ENCODE measurements at regions not wholly inside any gene's neighbourhood (a gene's known extent, or its start where the extent isn't known, plus 50 kb on each side); places are given as distances from the start of the nearest gene placed in this dataset.

DNA sequence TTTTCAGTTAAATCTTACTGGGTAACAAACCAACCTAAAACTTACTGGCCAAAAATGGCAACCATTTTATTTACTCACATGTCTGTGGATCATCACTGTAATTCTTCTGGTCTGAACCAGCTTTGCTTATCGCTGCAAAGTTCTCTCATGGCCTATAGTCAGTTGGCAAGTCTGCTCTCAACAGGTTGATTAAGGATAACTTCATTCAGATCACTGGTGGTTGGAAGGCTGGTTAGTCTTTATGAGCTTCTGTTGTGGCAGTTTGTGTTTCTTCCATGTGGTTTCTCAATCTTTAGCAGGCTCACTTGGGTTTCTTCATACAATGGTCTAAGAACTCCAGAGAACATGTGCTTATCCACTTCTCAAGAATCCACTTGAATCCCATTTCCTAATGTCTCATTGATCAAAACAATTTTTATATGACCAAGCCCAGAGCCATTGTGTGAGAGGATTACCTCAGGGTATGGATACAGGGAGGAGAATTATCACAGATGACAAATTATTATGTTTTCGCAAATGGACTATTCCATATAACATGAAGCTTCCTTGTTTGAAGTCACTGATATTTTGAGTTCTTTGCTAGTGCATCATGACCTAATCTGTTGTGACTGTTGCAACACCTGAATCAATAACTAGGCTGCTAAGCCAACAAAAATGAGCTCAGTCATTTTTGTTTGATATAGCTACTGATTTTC lies 155.4 kb upstream of the BMP2 start:
- no peak for DNase-seq

DNA sequence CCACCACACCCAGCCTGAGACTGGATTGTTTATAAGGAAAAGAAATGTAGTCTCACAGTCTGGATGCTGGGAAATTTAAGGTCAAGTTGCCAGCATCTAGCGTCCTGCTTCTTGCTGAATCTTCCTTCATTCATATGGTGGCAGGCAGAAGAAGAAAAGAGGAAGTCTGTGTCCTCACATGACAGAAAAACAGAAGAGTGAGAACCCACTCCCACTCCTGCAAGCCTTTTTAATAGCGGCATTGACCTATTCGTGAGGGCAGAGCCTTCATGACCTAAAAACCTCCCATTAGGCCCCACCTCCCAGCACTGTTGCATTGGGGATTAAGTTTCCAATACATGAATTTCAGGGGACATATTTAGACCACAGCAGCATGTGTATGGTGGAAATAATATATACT lies 160.8 kb upstream of the BMP2 start:
- no peak for DNase-seq

DNA sequence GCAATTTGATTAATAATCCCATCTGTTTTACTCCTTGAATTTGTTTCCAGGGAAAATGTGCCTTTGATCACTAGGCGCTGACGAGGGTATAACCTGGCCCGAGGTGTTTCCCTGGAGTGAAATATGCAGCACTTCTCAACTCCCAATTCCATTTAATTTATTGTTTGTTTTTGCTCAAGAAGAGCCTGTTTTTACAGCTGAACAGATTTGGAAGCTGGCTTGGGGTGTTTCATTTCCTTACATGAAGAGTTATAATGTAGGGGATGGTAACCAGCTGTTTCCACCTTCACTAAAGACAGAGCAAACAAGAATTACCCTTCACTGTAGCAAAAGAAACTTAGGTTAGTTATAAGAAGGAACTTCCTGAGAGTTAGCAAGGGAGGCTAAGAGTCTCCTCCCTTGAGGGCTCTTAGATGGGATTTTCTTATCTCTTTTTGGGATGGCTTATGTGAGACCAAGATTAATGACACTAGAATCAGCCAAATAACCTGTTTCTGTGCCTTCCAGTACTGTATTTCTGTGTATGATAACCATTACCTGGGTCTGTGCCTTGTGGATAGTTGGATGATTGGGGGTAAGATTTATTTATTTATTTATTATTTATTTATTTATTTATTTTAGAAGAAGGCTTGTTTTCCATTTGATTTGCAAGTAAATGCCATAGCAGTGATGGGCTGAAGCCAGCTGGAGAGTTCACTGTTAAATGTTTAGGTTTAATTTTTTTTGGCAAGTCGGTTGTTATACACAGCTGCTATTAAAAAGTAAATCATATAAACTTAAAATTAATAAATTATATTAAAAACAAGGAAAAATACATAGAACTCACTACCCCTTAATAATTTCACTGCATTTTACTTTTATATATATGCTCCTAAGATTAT lies 162.2 kb upstream of the BMP2 start:
- DNase-seq = no peak

DNA sequence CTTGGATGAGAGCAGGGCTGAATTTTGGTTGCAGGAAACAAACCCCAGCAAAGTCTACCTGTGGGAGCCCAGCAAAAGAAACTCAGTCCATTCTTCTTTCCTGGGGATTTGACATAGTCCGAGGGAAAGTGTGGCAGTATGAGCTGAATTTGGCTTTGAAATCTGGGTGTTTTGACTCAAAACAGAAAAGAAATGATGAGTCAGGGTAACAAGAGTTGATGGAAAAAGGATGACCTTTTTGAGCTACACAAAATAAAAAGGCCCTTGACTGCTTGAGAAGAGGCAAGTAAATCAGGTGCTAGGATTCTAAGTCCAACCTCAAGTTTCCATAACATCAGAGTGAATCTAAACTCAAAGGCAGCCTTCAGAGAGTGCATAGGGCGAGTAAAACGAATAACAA lies 163.3 kb upstream of the BMP2 start:
- DNase-seq = no peak

DNA sequence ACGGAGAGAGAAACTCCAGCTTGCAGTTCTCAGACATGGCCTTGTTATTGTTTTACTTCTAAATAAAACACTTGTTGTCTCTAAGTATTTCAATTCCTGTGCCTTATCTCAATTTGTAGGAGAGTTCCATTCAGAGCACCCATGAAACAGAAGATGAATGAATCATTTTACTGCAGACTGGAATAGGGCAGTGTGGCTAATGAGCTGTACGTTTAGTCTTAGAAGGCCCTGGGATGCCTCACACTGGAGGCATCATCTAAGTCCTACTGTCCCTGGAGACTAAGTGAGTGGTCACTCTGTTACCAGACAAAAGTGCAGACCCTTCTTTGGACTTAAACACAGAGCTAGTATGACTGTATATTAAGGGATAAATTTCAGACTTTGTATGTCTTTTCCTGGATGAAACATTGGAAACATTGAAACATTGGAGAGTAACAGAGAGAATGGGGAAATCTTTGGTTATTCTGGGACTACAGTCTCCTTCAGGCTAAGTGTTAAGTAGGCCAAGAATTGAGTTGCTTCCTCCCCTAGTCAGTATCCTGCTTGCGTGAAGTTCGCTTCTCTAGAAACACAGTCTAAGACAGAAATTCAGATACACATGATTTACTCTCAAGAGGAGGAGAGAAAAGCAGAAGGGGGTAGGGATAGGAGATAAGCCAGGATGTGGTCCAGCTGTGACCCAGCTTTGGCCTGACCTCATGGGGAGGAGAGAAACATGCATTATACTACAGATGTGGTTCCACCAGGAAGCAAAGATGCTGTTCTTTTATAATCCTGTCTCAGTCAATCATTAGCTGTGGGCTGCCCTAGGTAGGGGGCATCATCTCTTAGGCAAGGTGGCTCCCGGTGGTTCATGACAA lies 167.4 kb upstream of the BMP2 start:
- no peak for DNase-seq

DNA sequence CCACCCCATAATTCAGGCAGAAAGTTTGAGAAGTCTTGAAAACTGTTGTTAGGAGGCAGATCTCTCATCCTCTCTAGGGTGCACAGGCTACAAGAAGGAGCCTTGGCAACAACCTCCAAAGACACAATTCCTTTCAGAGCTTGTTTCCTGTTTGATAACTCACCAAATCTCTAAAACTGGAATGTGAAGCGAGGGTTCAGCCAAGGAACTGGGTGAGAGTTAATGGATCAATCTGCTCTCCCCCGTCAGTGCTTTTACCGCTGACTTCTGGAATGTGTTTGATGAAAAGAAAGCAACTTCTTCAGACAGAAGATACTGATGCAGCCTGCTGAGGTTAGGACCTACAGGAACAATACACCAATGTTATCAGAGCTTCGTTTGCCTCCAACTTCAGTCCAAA lies 171.8 kb upstream of the BMP2 start:
- no peak for DNase-seq

DNA sequence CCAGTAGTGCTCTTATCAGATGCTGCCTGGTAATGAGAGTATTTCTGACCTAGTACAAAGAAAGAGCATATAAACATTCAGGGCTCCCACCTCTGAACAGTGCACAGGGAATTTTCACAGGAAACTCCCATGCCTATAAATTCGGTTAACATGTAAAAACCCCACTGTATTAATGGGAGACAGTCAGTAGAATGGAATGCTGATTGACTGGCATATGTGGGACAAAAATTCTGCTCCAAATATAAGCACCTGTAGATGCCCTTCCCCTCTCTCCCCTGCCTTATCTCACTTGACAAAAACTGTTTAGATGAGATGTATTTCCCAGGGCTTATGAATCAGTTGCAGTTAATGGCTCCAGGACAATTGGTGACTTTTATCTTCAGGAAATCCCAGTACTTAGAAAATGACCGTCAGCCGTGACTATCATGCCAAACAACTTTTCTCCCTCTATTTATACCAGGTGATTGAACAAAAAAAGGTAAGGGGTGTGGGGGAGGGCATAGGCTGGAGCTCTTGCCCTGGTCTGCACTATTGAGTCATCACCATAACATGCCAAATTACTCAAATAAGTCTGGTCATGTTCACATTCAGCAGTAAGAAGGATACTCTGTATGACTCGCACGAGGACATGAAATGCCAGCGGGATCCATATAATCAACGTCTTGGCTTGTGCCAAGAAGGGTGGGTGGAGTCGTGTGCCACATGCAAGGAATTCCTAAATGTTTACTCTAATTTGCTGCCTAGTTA lies 176.4 kb upstream of the BMP2 start:
- peak; percentile 74 for DNase-seq

DNA sequence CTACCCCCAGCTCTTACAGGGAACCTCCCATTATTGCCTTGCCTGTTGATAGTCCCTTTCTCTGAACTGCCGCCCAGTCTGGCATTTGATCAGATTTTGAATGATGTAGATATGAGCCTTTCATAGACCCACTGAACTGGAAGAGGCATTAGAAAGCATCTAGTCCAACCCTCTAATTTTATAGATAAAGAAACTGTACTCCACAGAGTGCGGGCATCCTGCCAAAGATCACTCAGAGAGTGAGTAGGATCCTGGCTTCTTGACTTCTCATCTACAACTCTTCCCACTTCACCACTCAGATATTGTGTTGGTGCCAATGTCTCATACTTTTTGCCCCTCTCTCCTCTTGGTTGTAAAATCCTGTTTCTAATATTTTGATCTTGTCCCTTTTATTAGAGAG lies 179.2 kb upstream of the BMP2 start:
- no peak for DNase-seq

DNA sequence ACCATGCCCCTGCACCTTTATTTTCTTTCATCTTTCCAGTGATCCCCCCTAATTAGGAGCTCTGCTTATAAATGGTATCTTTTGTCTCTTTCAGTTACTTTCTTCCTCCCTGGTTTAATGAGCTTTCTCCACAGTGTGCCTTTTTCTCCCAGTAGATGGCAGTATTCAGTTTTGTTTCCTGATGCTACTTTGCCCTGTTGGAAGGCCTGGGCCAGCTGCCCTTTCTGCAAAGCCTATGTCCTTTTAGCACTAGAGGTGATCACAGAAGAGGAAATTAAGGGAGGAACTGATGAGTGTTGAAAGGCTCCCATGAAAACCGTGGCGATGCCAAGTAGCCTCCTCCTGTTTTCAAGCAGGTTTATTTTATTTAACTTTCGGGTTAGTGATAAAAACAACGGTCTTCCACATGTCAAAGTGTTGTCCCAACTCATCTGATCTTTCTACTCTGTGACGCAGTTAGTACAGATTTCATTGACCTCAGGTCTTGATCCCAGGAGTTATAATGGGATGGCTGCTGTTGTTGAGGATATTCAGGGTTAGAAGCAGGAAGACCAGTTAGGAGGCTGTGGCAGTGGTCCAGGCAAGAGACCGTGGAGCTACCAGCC lies 184.2 kb upstream of the BMP2 start:
- peak; percentile 64 for DNase-seq

DNA sequence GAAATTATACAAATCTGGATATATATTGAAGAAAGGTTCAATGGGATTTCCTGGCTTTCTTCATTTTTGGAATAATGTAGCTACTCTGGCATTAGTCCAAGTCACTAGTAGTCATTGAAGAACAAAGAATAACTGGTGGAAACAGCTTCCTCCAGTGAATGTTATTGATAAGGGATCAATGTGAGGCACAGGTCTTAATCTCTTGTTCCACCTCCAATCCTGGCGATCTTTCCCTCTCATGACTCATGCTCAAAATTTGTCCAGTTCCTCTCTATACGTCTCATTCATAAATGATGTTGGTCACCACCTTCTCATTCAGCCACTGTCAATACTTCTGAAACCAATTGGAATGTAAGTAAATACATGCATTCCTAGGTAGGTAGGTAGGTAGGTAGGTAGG lies 185.0 kb upstream of the BMP2 start:
- DNase-seq = no peak

DNA sequence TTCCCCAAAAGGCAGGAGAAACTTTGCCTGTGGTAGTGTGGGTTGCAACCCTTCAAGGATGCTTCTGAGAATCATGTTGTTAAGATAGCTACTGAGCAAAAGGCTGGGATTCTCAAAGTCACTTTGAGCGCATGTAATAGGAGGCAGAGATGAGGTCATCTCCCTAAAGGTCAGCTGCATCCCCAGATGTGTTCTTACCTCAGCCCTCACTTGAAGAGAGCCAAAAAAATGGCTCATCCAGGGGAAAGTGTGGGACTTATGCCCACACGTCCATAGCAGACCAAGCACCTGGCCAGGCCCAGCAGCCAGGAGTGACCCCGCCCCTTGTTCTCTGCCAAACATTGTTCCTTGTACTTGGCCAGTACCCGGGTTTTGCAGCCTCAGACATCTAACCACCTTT lies 187.0 kb upstream of the BMP2 start:
- no peak for DNase-seq

DNA sequence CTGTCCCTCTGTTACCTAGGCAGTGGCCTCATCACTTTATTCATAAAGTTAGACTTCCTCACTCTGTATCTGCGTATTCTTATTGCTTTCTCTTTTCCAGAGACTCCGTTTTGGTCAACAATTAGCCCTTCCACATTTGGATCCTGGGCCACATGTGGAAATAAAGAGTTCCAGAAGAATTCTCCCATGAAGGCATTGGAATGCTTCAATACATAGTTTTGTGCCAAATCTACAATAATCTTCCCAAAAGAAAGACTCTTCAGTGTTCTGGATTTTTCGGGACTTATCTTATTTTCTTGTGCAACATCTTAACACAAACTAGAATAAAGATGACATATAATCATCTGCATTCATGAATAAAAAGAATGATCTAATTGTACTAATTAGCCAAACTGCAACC lies 187.7 kb upstream of the BMP2 start:
- no peak for DNase-seq

DNA sequence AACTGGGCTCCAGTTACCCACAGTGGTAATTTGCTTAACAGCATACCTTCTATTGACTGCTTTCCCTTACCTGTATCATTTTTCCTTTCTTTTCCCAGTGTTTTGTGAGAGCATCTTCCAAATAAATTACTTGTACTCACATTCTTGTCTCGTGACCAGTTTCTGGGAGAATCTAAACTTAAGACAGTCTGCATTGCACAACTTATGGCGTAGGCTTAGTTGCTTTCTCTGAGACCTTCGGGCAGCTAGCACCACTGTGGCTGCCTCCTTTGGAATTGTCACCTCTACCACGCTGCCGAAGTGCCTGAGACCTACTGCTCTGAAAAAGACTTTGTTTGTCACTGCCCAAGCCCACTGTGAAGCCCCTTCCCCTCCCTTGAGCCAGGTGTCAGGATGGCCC lies 188.1 kb upstream of the BMP2 start:
- no peak for DNase-seq

DNA sequence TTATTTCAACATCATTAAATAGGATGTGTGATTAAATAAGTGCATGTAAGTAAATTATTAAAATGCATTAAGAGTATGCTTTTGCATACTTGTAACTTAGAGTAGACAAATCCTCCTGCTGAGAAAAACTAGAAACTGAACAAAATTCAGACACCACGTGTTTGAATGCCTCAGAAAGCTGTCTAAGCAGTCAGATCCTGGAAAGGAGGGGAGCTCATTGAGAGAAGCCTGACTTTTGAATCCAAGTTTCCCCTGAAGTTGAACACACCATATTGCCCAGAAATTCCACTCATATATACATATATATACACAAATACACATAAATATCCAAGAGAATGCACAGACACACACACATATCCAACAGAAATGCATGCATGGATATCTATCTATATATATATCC lies 190.0 kb upstream of the BMP2 start:
- no peak for DNase-seq

DNA sequence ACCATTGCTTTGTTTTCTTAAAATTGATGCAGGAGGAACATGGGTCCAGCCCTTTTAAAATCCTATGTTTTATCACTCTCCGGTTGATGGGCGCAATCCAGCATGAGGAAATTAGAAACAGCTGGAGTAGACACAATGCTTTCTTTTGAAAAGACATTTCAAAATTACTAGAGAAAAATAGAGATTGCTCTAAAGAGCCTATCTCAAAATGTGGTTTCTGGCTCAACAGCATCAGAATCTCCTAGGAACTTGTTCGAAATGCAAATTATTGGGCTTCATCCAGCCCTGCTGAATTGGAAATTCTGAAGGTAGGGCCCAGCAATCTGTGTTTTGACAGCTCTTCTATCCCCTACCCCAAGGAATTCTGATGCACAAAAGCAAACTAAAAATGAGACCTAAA lies 190.8 kb upstream of the BMP2 start:
- no peak for DNase-seq

DNA sequence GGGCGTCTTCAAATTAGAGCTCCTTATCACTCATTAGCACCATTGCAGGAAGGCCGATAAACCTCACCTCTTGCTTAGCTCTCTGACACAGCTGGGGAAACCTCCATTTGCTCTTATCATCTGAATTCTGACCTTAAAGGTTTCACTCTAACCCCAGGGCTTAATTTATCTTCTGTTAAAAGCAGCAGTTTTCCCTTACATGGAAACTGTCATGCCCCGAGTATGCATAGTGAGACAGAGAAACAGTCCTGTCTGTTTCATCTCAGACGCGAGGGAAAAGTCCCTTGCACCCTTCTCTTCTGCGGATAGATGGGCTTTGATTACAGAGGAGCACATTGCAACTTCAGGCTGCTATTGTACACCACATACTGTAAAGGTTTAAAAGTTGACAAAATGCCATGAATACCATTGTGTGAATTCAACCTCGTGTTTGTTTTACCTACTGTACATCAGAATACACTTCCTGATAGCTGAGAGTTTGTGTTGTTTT lies 191.5 kb upstream of the BMP2 start:
- no peak for DNase-seq

DNA sequence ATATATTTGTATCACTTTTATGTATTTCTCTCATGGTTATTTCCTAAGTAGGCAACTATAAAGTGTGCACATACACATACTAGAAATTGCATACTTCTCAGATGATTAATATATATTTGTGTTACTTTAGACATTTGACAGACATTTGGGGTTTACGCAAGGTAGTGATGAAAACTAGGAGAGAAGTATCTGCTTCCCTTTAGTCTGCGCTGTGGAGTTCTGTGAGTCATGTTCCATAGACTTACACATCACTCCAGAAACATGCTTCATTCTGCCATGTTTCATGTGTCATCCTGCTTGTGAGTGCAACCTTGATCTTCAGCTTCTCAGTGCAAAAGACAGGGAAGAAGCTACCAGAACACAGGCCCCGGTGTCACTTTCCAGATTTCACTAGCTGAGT lies 200.7 kb upstream of the BMP2 start:
- peak; percentile 96 for DNase-seq

DNA sequence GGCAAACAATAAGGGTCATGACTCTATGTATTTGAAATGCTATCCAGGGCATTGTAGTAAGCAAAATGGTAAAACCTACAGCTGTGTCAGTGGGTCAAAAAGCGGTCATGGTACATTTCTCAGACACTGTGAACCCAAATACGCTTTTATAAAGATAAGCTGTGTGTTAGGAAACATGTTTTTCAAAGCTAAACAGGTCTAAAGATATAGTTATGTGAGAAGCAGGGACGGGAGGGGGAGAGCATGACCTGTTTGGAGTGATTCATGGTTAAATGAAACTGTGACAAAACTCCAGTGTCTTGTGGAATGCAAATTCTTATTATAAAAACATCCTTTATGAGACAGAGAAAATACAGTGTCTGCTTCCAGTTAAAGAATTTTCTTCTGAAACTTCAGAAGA lies 205.4 kb upstream of the BMP2 start:
- DNase-seq = peak; percentile 70

DNA sequence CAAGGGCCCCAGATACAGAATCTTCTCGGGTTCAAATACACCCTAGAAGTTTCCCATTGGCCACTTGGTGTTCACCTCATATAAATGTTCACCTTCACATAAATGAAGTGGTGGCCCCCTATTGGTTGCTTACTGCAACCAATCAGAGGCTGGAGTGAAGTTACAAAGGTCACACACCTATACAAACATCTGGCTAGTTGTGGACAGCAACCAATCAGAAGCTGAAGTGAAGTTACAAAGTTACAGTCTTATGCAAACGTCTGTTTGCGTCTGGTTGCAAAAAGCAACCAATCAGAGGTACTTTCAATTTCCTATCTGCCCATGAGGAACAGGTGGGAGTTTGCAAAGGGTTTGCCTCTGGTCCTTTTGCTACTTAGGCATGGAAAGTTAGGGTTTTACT lies 206.5 kb upstream of the BMP2 start:
- no peak for DNase-seq

DNA sequence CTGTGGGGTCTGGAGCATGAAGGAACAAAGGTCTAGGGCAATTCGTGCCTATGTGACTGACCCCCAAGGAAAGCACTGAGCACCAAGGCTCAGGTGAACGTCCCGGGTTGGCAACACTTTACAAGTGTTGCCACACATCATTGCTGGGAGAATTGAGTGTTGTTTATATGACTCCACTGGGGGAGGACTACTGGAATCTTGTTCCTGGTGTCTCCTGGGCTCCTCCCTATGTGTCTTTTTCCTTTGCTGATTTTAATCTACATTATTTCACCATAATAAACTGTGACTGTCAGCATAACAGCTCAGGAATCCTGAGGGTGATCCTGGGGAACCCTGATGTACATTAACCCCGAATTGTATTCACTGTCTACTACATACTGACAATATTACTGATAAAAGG lies 207.7 kb upstream of the BMP2 start:
- no peak for DNase-seq

DNA sequence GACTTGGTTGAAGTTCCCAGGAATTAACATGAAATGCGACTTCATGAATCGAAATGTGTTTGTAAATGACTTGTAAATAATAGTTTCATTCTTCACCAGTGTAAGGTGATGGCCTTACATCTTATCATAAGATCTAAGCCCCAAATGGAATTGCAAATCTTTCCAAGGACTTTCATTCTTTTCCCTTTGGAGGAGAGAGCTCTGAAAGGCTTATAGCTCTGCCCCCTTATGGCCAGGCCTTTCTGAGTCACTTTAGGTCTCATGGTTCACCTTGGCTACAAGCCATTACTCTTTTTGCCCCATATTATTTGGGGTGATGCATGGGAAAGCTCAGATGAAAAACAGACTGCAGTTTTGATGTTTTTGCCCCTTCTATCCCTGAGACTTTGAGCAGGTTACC lies 209.1 kb upstream of the BMP2 start:
- peak; percentile 57 for DNase-seq

DNA sequence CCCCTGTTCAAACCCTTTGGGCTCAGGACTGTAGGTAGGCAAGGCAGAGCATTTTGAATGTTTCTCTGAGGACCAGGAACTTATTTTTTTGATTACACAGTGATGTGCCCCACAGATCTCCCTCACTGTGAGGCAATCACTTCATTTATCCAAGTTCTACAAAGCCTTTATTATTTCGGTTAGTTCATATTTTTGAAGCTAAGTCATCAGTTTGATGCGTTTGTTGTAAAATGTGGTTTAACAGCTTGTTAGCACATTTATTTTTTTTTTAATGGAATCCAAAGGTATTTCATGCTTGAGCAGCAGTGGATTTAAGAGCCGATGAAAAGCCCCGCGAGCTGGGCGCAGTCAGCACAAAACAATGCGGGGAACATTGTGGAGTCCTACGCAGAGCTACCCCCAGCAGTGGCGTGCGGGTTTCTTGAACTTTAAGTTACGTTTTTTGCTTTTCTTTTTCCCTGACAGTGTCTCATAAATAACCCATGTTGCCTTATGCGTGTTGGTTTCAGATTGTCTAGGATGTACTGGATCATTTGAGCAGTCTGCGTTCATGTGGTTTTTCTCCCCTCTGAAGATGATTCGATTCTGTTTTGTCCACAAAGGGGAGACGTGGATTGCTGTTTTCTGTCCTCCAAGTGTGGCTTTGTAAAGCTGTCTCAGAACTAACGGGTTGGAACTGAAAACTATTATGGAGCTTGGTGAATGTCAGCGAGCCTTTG lies 233.6 kb upstream of the BMP2 start:
- peak; percentile 83 for DNase-seq

All from HCEC 1CT (cell line).